ENCODE measurements at regions not wholly inside any gene's neighbourhood (a gene's known extent, or its start where the extent isn't known, plus 50 kb on each side); places are given as distances from the start of the nearest gene placed in this dataset.

- TF ChIP-seq CTCF (IDR thresholded peaks at IDR 0.05; ENCODE audit: low read depth, low read length, missing control alignments): no peak
- in situ Hi-C loops (cut with HindIII; ENCODE audit: low sequenced_read_pairs): no loop called here
These were observed 217.6 kb downstream of the RDH14 start for GRCh38 chr2:18342901-18343300.

GRCh38 chr2:18339326-18339725, 221.1 kb downstream of the RDH14 start:
- TF ChIP-seq CTCF (IDR thresholded peaks at IDR 0.05; ENCODE audit: low read depth, low read length, missing control alignments): no peak
- in situ Hi-C loops (cut with HindIII; ENCODE audit: low sequenced_read_pairs): no loop called here
- H3K4me3 ChIP-seq (ENCODE audit: low read depth, low read length): no peak overlapping the region
- no peak for DNase-seq (ENCODE audit: low read depth)

More at GRCh38 chr2:18342901-18343300, 217.6 kb downstream of the RDH14 start:
- no peak overlapping the region for H3K4me3 ChIP-seq (ENCODE audit: low read depth, low read length)
- DNase-seq (ENCODE audit: low read depth): no peak

- DNase-seq (ENCODE audit: low read depth): no peak
- in situ Hi-C loops (cut with HindIII; ENCODE audit: low sequenced_read_pairs): no loop called here
- no peak overlapping the region for H3K4me3 ChIP-seq (ENCODE audit: low read depth, low read length)
- TF ChIP-seq CTCF (IDR thresholded peaks at IDR 0.05; ENCODE audit: low read depth, low read length, missing control alignments): no peak
These were observed 223.5 kb downstream of the RDH14 start for GRCh38 chr2:18336975-18337374.

- no peak overlapping the region for H3K4me3 ChIP-seq (ENCODE audit: low read depth, low read length)
- no peak for DNase-seq (ENCODE audit: low read depth)
- in situ Hi-C loops (cut with HindIII; ENCODE audit: low sequenced_read_pairs): no loop called here
These were observed 228.0 kb downstream of the RDH14 start for GRCh38 chr2:18332477-18332876.

GRCh38 chr2:18325118-18325517, 235.3 kb downstream of the RDH14 start:
- DNase-seq (ENCODE audit: low read depth): no peak
- H3K4me3 ChIP-seq (ENCODE audit: low read depth, low read length): no peak overlapping the region
- in situ Hi-C loops (cut with HindIII; ENCODE audit: low sequenced_read_pairs): no loop called here
- TF ChIP-seq CTCF (IDR thresholded peaks at IDR 0.05; ENCODE audit: low read depth, low read length, missing control alignments): no peak

More at GRCh38 chr2:18332477-18332876, 228.0 kb downstream of the RDH14 start:
- no peak for TF ChIP-seq CTCF (IDR thresholded peaks at IDR 0.05; ENCODE audit: low read depth, low read length, missing control alignments)

GRCh38 chr2:18319987-18320386, 240.5 kb downstream of the RDH14 start:
- in situ Hi-C loops (cut with HindIII; ENCODE audit: low sequenced_read_pairs): no loop called here
- DNase-seq (ENCODE audit: low read depth): no peak
- no peak overlapping the region for H3K4me3 ChIP-seq (ENCODE audit: low read depth, low read length)
- TF ChIP-seq CTCF (IDR thresholded peaks at IDR 0.05; ENCODE audit: low read depth, low read length, missing control alignments): no peak

- H3K4me3 ChIP-seq (ENCODE audit: low read depth, low read length): no peak overlapping the region
- in situ Hi-C loops (cut with HindIII; ENCODE audit: low sequenced_read_pairs): no loop called here
- no peak for DNase-seq (ENCODE audit: low read depth)
- TF ChIP-seq CTCF (IDR thresholded peaks at IDR 0.05; ENCODE audit: low read depth, low read length, missing control alignments): no peak
These were observed 243.4 kb downstream of the RDH14 start for GRCh38 chr2:18317017-18317416.
